Fibroblast of lung (primary cell): ENCODE measurements at regions not wholly inside any gene's neighbourhood (a gene's known extent, or its start where the extent isn't known, plus 50 kb on each side); places are given as distances from the start of the nearest gene placed in this dataset.

Source experiments
- EZH2 ChIP-seq: IDR thresholded peaks from 2 replicates; pipeline ENCODE4 v1.5.1; 2012; ENCODE audit warnings: low read length, control low read depth, mild to moderate bottlenecking; ENCODE audit errors: missing control alignments
- TF ChIP-seq, protein P1 (sequence below), 2 donors: IDR thresholded peaks in 1 of 2; conservative IDR thresholded peaks in 1 of 2; 1 replicate in 1 of 2; 2 replicates in 1 of 2; pipeline ENCODE4 v1.5.1; 2011 to 2012; ENCODE audit warnings: low read length in 2 of 2, control low read depth in 1 of 2, inconsistent platforms in 1 of 2, low read depth in 1 of 2, mild to moderate bottlenecking in 1 of 2

- TF ChIP-seq, protein P1, sequence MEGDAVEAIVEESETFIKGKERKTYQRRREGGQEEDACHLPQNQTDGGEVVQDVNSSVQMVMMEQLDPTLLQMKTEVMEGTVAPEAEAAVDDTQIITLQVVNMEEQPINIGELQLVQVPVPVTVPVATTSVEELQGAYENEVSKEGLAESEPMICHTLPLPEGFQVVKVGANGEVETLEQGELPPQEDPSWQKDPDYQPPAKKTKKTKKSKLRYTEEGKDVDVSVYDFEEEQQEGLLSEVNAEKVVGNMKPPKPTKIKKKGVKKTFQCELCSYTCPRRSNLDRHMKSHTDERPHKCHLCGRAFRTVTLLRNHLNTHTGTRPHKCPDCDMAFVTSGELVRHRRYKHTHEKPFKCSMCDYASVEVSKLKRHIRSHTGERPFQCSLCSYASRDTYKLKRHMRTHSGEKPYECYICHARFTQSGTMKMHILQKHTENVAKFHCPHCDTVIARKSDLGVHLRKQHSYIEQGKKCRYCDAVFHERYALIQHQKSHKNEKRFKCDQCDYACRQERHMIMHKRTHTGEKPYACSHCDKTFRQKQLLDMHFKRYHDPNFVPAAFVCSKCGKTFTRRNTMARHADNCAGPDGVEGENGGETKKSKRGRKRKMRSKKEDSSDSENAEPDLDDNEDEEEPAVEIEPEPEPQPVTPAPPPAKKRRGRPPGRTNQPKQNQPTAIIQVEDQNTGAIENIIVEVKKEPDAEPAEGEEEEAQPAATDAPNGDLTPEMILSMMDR (conservative IDR thresholded peaks at IDR 0.05 in 1 of 2, IDR thresholded peaks at IDR 0.05 in 1 of 2; ENCODE audit: low read depth in 1 of 2, low read length in 2 of 2), result no peak
- no peak for TF ChIP-seq EZH2
Measured at GRCh38 chr5:167503926-167504720, 787.3 kb upstream of the WWC1 start.
